ENCODE measurements at regions not wholly inside any gene's neighbourhood (a gene's known extent, or its start where the extent isn't known, plus 50 kb on each side); places are given as distances from the start of the nearest gene placed in this dataset.

DNA sequence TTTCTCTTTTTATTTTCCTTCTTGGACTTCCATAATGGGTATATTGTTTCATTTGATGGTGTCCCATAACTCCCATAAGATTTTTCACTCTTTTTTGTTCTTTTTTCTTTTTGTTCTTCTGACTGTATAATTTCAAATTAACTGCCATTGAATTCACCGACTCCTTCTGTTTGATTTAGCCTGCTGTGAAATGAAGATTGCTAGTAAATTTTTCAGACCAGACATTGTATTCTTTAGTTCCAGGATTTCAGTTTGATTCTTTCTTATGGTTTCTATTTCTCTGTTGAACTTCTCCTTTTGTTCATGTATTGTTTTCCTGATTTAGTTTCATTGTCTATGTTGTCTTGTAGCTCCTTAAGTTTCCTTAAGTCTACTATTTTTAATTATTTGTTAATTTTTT, 87.6 kb upstream of the SPOPL start:
- intact Hi-C loops (cut with DNase I): no loop called here
- no peak overlapping the region for H3K4me3 ChIP-seq
- no peak for DNase-seq
- TF ChIP-seq, protein P1, sequence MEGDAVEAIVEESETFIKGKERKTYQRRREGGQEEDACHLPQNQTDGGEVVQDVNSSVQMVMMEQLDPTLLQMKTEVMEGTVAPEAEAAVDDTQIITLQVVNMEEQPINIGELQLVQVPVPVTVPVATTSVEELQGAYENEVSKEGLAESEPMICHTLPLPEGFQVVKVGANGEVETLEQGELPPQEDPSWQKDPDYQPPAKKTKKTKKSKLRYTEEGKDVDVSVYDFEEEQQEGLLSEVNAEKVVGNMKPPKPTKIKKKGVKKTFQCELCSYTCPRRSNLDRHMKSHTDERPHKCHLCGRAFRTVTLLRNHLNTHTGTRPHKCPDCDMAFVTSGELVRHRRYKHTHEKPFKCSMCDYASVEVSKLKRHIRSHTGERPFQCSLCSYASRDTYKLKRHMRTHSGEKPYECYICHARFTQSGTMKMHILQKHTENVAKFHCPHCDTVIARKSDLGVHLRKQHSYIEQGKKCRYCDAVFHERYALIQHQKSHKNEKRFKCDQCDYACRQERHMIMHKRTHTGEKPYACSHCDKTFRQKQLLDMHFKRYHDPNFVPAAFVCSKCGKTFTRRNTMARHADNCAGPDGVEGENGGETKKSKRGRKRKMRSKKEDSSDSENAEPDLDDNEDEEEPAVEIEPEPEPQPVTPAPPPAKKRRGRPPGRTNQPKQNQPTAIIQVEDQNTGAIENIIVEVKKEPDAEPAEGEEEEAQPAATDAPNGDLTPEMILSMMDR (IDR thresholded peaks at IDR 0.05): no peak
- TF ChIP-seq POLR2A (IDR thresholded peaks at IDR 0.05): no peak
- no peak for TF ChIP-seq EP300 (IDR thresholded peaks at IDR 0.05)
- no peak for TF ChIP-seq POLR2AphosphoS5 (IDR thresholded peaks at IDR 0.05)
- no peaks in the 10 kb centered on the region for H3K9me3 ChIP-seq
- no peaks in the 10 kb centered on the region for H3K27me3 ChIP-seq
- H3K36me3 ChIP-seq: no peaks in the 10 kb centered on the region
- 93 to 98% methylated on average over 1 of the region's 1 CpG for WGBS, 2 donors
- no peak overlapping the region for H3K27ac ChIP-seq
- no peaks in the 10 kb centered on the region for H3K4me1 ChIP-seq

DNA sequence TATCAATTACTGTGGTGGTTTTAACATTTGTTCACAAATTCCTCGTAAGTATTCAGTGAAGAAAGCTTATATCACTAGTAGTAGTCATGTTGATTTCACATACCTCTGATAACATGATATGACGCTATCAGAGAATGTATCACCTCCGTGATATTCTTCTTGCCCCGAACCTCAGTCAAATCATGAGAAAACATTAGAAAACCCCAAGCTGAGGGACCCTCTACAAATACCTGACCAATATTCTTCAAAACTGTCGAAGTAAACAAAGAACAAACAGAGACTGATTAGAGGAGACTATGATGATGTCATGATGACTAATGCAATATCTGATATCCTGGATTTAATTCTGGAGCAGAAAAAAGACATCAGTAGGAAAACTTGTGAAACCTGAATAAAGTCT, 85.6 kb upstream of the SPOPL start:
- intact Hi-C loops (cut with DNase I): no loop called here
- no peak overlapping the region for H3K27ac ChIP-seq
- TF ChIP-seq, protein P1 (IDR thresholded peaks at IDR 0.05): no peak
- TF ChIP-seq POLR2AphosphoS5 (IDR thresholded peaks at IDR 0.05) (no peak), EP300 (IDR thresholded peaks at IDR 0.05) (no peak), POLR2A (IDR thresholded peaks at IDR 0.05) (no peak)
- H3K27me3 ChIP-seq: no peaks in the 10 kb centered on the region
- WGBS, 2 donors: 66 to 80% methylated on average over 5 of the region's 5 CpGs
- no peaks in the 10 kb centered on the region for H3K9me3 ChIP-seq
- H3K36me3 ChIP-seq: no peaks in the 10 kb centered on the region
- no peaks in the 10 kb centered on the region for H3K4me1 ChIP-seq
- H3K4me3 ChIP-seq: no peak overlapping the region
- no peak for DNase-seq

DNA sequence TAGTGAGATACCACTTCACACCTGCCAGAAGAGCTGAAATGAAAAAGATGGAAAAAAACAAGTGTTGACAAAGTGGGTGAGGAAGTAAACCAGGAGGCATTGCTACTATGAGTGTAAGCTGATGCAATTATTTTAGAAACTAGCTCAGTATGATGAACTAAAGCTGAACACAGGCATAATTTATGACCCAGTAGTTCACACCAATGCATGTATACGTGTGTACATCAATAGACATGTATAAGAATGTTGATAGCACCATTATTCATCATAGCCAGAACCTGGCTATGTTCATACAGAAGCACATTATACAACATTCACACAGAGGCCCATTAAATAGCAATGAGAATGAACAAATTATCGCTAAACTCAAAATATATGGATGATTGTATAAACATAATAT, 83.1 kb upstream of the SPOPL start:
- intact Hi-C loops (cut with DNase I): no loop called here
- Histone ChIP-seq H3K27ac (no peak overlapping the region), H3K27me3 (no peaks in the 10 kb centered on the region), H3K4me1 (peaks cover 0 to 10% (median 2%) of the 10 kb centered on the region in 4 donors), H3K9me3 (no peaks in the 10 kb centered on the region), H3K4me3 (no peak overlapping the region), H3K36me3 (no peaks in the 10 kb centered on the region)
- no peak for DNase-seq
- TF ChIP-seq EP300 (IDR thresholded peaks at IDR 0.05) (no peak), POLR2A (IDR thresholded peaks at IDR 0.05) (no peak), POLR2AphosphoS5 (IDR thresholded peaks at IDR 0.05) (no peak)
- TF ChIP-seq, protein P1 (IDR thresholded peaks at IDR 0.05): no peak
- 89 to 91% methylated on average over 2 of the region's 2 CpGs for WGBS, 2 donors

DNA sequence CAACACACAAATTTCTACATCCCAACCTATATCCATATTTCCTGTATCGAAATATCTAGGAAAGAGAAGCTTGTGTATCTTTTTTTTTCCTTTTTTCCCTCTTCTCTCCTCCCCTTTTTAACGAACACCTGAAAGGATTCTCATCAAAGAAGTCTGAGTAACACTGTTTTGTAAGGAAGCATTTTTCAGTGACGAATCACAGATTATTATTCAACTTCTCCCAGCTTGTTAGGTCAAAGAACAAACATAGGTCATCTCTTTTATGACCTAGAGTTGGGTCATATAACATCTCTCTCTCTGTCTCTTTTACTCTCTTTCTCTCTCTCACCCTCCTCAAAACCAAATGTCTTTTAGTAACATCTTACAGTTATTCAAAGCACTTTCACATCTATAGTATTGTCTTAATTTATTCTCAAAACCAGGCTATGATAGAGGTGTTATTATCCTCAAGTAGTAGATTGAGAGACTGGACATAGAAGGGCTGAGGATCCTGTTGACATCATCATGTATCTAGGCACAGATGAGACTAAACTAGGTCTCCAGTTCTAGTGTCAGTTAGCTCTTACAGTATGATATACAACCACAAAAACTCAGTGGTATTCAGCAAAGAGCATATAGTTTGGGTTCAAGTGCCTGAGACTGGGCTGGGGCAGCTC, 80.1 kb upstream of the SPOPL start:
- Histone ChIP-seq H3K36me3 (no peaks in the 10 kb centered on the region), H3K4me1 (peaks cover 0 to 10% (median 2%) of the 10 kb centered on the region in 4 donors), H3K27me3 (no peaks in the 10 kb centered on the region), H3K9me3 (peaks cover 0 to 5% (median 0%) of the 10 kb centered on the region in 4 donors), H3K4me3 (no peak overlapping the region), H3K27ac (no peak overlapping the region)
- intact Hi-C loops (cut with DNase I): no loop called here
- no peak for TF ChIP-seq EP300 (IDR thresholded peaks at IDR 0.05)
- TF ChIP-seq, protein P1 (IDR thresholded peaks at IDR 0.05): no peak
- TF ChIP-seq POLR2AphosphoS5 (IDR thresholded peaks at IDR 0.05): no peak
- TF ChIP-seq POLR2A (IDR thresholded peaks at IDR 0.05): no peak
- no peak for DNase-seq
- WGBS, 2 donors: 41 to 63% methylated on average over 3 of the region's 3 CpGs

DNA sequence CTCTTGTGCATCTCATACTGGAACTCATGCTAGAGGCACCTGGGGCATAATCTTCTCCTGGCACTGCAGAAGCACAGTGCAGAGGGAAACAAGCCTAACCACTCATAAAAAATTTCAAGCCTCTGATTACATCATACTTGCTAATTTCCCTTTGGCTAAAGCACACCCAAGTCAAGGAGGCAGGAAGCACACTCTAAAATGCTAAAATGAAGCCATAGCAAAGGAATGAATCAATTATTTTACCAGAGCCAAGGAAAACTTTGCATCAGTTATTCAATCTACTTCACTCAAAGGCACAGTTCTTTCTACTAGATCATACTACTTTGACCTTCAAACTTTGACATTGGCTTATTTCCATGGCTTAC, 79.6 kb upstream of the SPOPL start:
- Histone ChIP-seq H3K27ac (no peak overlapping the region), H3K4me1 (peaks cover 0 to 10% (median 2%) of the 10 kb centered on the region in 4 donors), H3K9me3 (peaks cover 0 to 5% (median 0%) of the 10 kb centered on the region in 4 donors), H3K27me3 (no peaks in the 10 kb centered on the region), H3K36me3 (no peaks in the 10 kb centered on the region), H3K4me3 (no peak overlapping the region)
- intact Hi-C loops (cut with DNase I): no loop called here
- no peak for TF ChIP-seq POLR2AphosphoS5 (IDR thresholded peaks at IDR 0.05)
- TF ChIP-seq POLR2A (IDR thresholded peaks at IDR 0.05): no peak
- TF ChIP-seq, protein P1 (IDR thresholded peaks at IDR 0.05): no peak
- TF ChIP-seq EP300 (IDR thresholded peaks at IDR 0.05): no peak
- no peak for DNase-seq
